IPS DF 6.9 (cell line): ENCODE measurements at regions not wholly inside any gene's neighbourhood (a gene's known extent, or its start where the extent isn't known, plus 50 kb on each side); places are given as distances from the start of the nearest gene placed in this dataset.

Source experiments
- DNase-seq: peaks from one replicate; pipeline ENCODE4 v3.0.0-alpha.2; 2013; ENCODE audit warnings: low read depth, low spot score
- H3K27ac ChIP-seq: one replicate; pipeline ENCODE4 v1.5.1; 2013; ENCODE audit warnings: low read length, control low read depth
- H3K27me3 ChIP-seq: 2 replicates; pipeline ENCODE4 v1.6.1; 2013; ENCODE audit warnings: mild to moderate bottlenecking, low read length; ENCODE audit not compliant: control insufficient read depth, insufficient read depth
- H3K36me3 ChIP-seq: 2 replicates; pipeline ENCODE4 v1.6.1; 2013; ENCODE audit warnings: low read length; ENCODE audit not compliant: control insufficient read depth, insufficient read depth
- H3K4me1 ChIP-seq: 2 replicates; pipeline ENCODE4 v1.6.1; 2013; ENCODE audit warnings: low read length; ENCODE audit not compliant: control insufficient read depth, insufficient read depth
- H3K4me3 ChIP-seq: 2 replicates; pipeline ENCODE4 v1.5.1; 2013; ENCODE audit warnings: mild to moderate bottlenecking, low read length
- H3K9me3 ChIP-seq: 2 replicates; pipeline ENCODE4 v1.6.1; 2013; ENCODE audit warnings: low read length, inconsistent platforms; ENCODE audit not compliant: control insufficient read depth, insufficient read depth
- WGBS: extraction: QIAGEN DNeasy Blood & Tissue Kit; methylation state at CpG from one replicate; pipeline ENCODE4 v1.1.7; 2013; ENCODE audit warnings: mixed read lengths, missing lambda C conversion rate; ENCODE audit not compliant: insufficient read length, insufficient coverage; 5-methylcytosine and 5-hydroxymethylcytosine counted together

DNA sequence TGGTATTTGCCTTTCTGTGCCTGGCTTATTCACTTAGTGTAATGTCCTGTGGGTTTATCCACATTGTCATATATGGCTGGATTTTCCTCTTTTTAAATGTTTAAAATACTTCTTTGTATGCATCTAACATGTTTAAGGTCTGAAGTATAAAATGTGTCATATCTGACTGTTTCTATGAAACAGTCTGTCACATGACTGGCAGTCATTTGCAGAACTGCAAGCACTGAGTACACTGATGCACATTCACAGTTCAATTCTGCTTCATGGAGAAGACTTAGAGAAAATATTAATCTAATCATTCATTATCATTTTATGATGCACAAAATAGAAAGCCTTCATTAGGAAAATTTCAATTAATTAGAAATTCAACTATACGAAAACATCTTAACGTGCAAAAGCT, 119.7 kb upstream of the PRSS58 start:
- H3K27me3 ChIP-seq = no peaks in the 10 kb centered on the region
- H3K36me3 ChIP-seq = no peaks in the 10 kb centered on the region
- H3K27ac ChIP-seq = no peak overlapping the region
- no peak overlapping the region for H3K4me3 ChIP-seq
- no peaks in the 10 kb centered on the region for H3K9me3 ChIP-seq
- H3K4me1 ChIP-seq = 0 out of 2 replicates have a peak, but pooled peaks cover 1% of the 10 kb centered on the region
- WGBS = no CpG with 5 or more reads among the region's 2 CpGs
- DNase-seq = no peak

DNA sequence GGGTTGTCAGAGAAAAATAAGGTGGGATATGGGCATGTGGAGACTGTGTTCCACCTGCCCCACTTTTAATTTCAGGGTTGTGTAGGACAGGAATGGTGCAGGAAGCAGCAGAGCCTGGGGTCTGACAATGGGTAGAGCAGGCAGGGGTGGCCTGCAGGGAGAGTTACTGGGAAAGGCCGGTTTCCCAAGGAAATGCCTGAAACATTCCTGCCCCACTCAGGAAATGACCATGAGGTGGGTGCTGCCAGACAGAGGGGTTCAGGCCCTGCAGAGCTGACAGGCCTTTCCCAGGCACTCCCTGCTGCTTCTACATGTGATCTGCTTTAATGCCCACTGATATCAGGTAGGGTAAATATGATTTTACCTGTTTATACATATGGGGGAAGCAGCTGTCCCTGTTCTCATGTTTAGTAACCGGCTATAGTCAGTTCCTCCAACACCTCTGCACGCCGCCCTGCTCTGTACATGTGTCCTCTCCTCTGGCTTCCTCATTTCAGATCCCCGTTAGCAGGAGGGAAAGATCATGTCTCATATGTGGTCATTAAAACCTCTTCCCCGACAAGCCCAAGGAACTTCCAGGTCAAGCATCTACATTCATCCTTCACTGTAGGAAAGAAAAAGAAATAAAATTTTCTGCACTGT, 118.6 kb upstream of the PRSS58 start:
- no peak for DNase-seq
- 0 out of 2 replicates have a peak, but pooled peaks cover 1% of the 10 kb centered on the region for H3K4me1 ChIP-seq
- no peaks in the 10 kb centered on the region for H3K9me3 ChIP-seq
- no peak overlapping the region for H3K27ac ChIP-seq
- no peak overlapping the region for H3K4me3 ChIP-seq
- no CpG with 5 or more reads among the region's 6 CpGs for WGBS
- no peaks in the 10 kb centered on the region for H3K27me3 ChIP-seq
- H3K36me3 ChIP-seq = no peaks in the 10 kb centered on the region

GRCh38 chr7:142375710-142376313, 118.0 kb upstream of the PRSS58 start:
- H3K4me3 ChIP-seq = no peak overlapping the region
- DNase-seq = no peak
- H3K36me3 ChIP-seq = no peaks in the 10 kb centered on the region
- WGBS = no CpG with 5 or more reads among the region's 4 CpGs
- H3K4me1 ChIP-seq = 0 out of 2 replicates have a peak, but pooled peaks cover 1% of the 10 kb centered on the region
- H3K27me3 ChIP-seq = no peaks in the 10 kb centered on the region
- H3K9me3 ChIP-seq = no peaks in the 10 kb centered on the region
- H3K27ac ChIP-seq = no peak overlapping the region

DNA sequence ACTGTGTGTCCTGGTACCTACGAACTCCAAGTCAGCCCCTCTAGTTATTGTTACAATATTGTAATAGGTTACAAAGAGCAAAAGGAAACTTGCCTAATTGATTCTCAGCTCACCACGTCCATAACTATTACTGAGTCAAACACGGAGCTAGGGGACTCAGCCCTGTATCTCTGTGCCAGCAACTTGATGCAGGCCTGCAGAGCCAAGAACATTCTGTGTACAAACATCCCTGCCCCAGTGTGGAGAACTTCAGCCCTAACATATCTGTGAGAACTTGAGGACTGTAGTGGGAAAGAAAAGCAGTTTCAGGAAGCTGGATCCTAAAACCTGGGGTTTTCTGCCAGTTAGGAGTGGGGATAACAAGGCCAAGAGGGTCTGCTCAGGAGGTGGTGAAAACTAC, 114.9 kb upstream of the PRSS58 start:
- Histone ChIP-seq H3K36me3 (no peaks in the 10 kb centered on the region), H3K27me3 (no peaks in the 10 kb centered on the region), H3K27ac (no peak overlapping the region), H3K4me3 (no peak overlapping the region), H3K9me3 (no peaks in the 10 kb centered on the region; the same call in 1 of the 2 replicates), H3K4me1 (0 out of 2 replicates have a peak, but pooled peaks cover 1% of the 10 kb centered on the region)
- no peak for DNase-seq
- WGBS = no CpG with 5 or more reads among the region's 3 CpGs

GRCh38 chr7:142371586-142372377, 113.9 kb upstream of the PRSS58 start:
- no CpG with 5 or more reads among the region's 4 CpGs for WGBS
- no peaks in the 10 kb centered on the region for H3K36me3 ChIP-seq
- DNase-seq = no peak
- H3K4me3 ChIP-seq = no peak overlapping the region
- no peaks in the 10 kb centered on the region for H3K27me3 ChIP-seq
- 0 out of 2 replicates have a peak, but pooled peaks cover 1% of the 10 kb centered on the region for H3K4me1 ChIP-seq
- no peak overlapping the region for H3K27ac ChIP-seq
- H3K9me3 ChIP-seq = no peaks in the 10 kb centered on the region; the same call in 1 of the 2 replicates

DNA sequence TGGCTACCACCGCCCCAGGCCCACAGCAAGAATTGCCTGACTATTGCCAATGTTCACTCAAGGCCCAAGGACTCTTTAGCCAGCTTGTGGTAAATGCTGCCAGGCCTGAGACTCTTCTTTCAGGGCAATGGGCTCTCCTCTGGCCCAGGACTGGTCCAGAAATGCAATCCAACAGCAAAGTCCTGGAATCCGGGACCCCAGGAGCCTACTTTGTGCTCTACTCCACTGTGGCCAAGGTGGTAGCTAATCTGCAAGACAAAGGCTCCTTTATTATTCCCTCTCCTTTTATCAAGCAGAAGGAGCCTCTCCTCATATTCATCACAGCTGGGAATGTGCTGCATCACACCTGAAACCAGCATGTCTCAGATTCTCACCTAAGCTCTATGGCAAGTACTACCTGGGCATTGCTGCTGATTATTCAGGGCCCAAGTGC, 107.6 kb upstream of the PRSS58 start:
- Histone ChIP-seq H3K4me1 (peaks cover 6% of the 10 kb centered on the region; the same call in 1 of the 2 replicates), H3K27ac (no peak overlapping the region)
- WGBS = no CpG with 5 or more reads among the region's 2 CpGs

DNA sequence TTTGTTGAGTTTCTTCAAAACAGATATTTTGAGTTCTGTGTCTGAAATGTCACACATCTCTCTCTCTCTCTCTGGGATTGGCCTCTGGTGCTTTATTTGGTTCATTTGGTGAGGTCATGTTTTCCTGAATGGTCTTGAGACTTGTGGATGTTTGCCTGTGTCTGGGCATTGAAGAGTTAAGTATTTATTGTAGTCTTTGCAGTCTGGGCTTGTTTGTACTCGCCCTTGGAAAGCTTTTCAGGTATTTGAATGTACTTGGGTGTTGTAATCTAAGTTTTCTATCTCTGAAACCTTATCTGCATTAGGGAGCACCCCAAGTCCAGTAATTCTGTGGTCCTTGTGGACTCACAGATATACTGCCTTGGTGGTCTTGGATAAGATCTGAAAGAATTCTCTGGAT, 106.7 kb upstream of the PRSS58 start:
- no peaks in the 10 kb centered on the region for H3K36me3 ChIP-seq
- H3K27me3 ChIP-seq = no peaks in the 10 kb centered on the region
- no peak overlapping the region for H3K4me3 ChIP-seq
- no CpG with 5 or more reads among the region's 1 CpG for WGBS
- DNase-seq = no peak
- no peaks in the 10 kb centered on the region; the same call in 1 of the 2 replicates for H3K9me3 ChIP-seq
- peaks cover 7% of the 10 kb centered on the region; the same call in 1 of the 2 replicates for H3K4me1 ChIP-seq
- no peak overlapping the region for H3K27ac ChIP-seq

More for the DNA sequence above, 107.6 kb upstream of the PRSS58 start:
- Histone ChIP-seq H3K27me3 (no peaks in the 10 kb centered on the region), H3K9me3 (no peaks in the 10 kb centered on the region; the same call in 1 of the 2 replicates), H3K36me3 (no peaks in the 10 kb centered on the region), H3K4me3 (no peak overlapping the region)
- peak; percentile 79 for DNase-seq

DNA sequence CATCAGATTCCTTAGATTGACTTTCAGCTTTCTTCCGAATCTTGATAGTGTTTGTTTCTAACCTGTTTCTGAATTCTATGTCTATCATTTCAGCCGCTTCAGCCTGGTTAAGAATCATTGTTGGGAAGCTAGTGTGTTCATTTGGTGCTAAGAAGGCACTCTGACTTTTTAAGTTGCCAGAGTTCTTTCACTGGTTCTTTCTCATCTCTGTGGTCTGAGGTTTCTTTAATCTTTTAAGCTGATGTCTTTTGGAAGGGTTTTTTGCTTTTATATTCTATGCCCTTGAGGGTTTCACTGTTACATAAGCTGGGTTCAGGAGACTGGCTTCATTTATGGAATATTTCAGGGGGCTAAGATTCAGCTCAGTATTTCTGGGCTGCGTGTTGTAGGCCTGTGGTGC, 104.5 kb upstream of the PRSS58 start:
- Histone ChIP-seq H3K9me3 (no peaks in the 10 kb centered on the region), H3K4me1 (peaks cover 9% of the 10 kb centered on the region; the same call in 1 of the 2 replicates), H3K4me3 (no peak overlapping the region), H3K36me3 (no peaks in the 10 kb centered on the region), H3K27ac (no peak overlapping the region), H3K27me3 (no peaks in the 10 kb centered on the region)
- no peak for DNase-seq
- WGBS = no CpG with 5 or more reads among the region's 3 CpGs

DNA sequence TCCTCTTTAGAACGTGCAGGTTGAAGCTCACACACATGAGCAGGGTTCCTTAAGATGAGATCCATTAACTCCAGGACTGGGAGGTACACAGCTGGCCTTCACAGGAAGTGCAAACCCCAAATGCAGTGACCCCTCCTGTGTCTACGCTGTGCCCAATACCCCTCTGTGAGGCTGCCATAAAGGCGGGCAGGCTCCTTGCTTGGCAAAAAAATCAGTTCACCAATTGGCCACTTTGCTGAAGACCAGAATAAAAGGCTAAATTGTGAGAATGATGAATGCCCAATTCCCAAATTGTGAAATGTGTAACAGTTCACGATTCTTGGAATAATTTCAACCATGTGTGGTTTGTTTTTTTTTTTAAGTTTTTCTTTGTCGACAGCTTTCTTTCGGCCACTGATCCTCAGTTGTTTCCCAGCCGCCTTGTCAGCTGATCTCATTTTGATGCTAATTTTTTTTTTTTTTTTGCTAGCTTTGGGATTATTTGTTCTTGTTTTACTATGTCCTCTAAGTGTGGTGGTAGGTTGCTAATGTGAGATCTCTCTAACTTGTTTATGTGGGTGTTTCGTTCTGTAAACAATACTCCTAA, 101.9 kb upstream of the PRSS58 start:
- Histone ChIP-seq H3K27me3 (no peaks in the 10 kb centered on the region), H3K4me1 (peaks cover 4% of the 10 kb centered on the region; the same call in 1 of the 2 replicates), H3K36me3 (no peaks in the 10 kb centered on the region), H3K4me3 (no peak overlapping the region), H3K9me3 (no peaks in the 10 kb centered on the region), H3K27ac (no peak overlapping the region)
- DNase-seq = no peak
- WGBS = no CpG with 5 or more reads among the region's 8 CpGs

- Histone ChIP-seq H3K4me1 (peaks cover 3% of the 10 kb centered on the region; the same call in 1 of the 2 replicates), H3K36me3 (no peaks in the 10 kb centered on the region), H3K4me3 (no peak overlapping the region), H3K9me3 (no peaks in the 10 kb centered on the region), H3K27ac (no peak overlapping the region), H3K27me3 (no peaks in the 10 kb centered on the region)
- no CpG with 5 or more reads among the region's 2 CpGs for WGBS
- peak; percentile 74 for DNase-seq
Measured at GRCh38 chr7:142357953-142358520, 100.2 kb upstream of the PRSS58 start.
